HepG2 (cell line): ENCODE measurements at regions not wholly inside any gene's neighbourhood (a gene's known extent, or its start where the extent isn't known, plus 50 kb on each side); places are given as distances from the start of the nearest gene placed in this dataset.

Experiments used
- AHDC1 ChIP-seq: sonication (generic); formaldehyde crosslinking; IDR thresholded peaks from 2 replicates; pipeline ENCODE4 v1.5.1; 2020; ENCODE audit warnings: mild to moderate bottlenecking, missing genetic modification reagents, borderline replicate concordance
- ATF7-NPFF ChIP-seq: sonication (generic); formaldehyde crosslinking; IDR thresholded peaks from 2 replicates; pipeline ENCODE4 v1.8.1; 2023; ENCODE audit warnings: mild to moderate bottlenecking, low read depth, missing genetic modification reagents, moderate library complexity
- MXI1 ChIP-seq: IDR thresholded peaks from 3 replicates; pipeline ENCODE4 v1.6.1; 2012; ENCODE audit warnings: low read depth, low read length, inconsistent platforms, borderline replicate concordance
- MZF1 ChIP-seq: sonication (generic); formaldehyde crosslinking; IDR thresholded peaks from 2 replicates; pipeline ENCODE4 v1.8.1; 2023; ENCODE audit warnings: mild to moderate bottlenecking, missing genetic modification reagents, borderline replicate concordance
- POLR2A ChIP-seq, 2 experiments: IDR thresholded peaks; 2 replicates each; pipeline ENCODE4 v1.6.1; 2011; ENCODE audit warnings: low read depth in 2 of 2, low read length in 2 of 2, mild to moderate bottlenecking in 1 of 2, moderate library complexity in 1 of 2; ENCODE audit not compliant: insufficient read depth in 1 of 2
- SAP130 ChIP-seq: IDR thresholded peaks from 2 replicates; pipeline ENCODE4 v1.6.1; 2016; ENCODE audit warnings: low read depth
- SIN3A ChIP-seq: IDR thresholded peaks from 2 replicates; pipeline ENCODE4 v1.6.1; 2011; ENCODE audit warnings: low read depth, mild to moderate bottlenecking, control low read depth, low read length, borderline replicate concordance
- SMARCE1 ChIP-seq: fragments of 450-650 bp; IDR thresholded peaks from 2 replicates; pipeline ENCODE4 v1.6.1; 2017; ENCODE audit warnings: borderline replicate concordance
- ZBTB1 ChIP-seq: sonication (generic); formaldehyde crosslinking; IDR thresholded peaks from 2 replicates; pipeline ENCODE4 v1.4.0; 2020; ENCODE audit warnings: missing genetic modification reagents, borderline replicate concordance
- ZNF280B ChIP-seq: sonication (generic); formaldehyde crosslinking; IDR thresholded peaks from 2 replicates; pipeline ENCODE4 v1.5.0; 2020; ENCODE audit warnings: missing genetic modification reagents, mild to moderate bottlenecking, borderline replicate concordance
- TF ChIP-seq, protein P1 (sequence below): fragments of 450-650 bp; IDR thresholded peaks from 2 replicates; pipeline ENCODE4 v1.6.1; 2017; ENCODE audit warnings: mild to moderate bottlenecking
- TF ChIP-seq, protein P2 (sequence below): sonication (generic); formaldehyde crosslinking; IDR thresholded peaks from 2 replicates; pipeline ENCODE4 v1.5.0; 2020; ENCODE audit warnings: mild to moderate bottlenecking, missing genetic modification reagents, moderate library complexity

- TF ChIP-seq AHDC1 (CRISPR knock-in tag) = no peak
- TF ChIP-seq, protein P1, sequence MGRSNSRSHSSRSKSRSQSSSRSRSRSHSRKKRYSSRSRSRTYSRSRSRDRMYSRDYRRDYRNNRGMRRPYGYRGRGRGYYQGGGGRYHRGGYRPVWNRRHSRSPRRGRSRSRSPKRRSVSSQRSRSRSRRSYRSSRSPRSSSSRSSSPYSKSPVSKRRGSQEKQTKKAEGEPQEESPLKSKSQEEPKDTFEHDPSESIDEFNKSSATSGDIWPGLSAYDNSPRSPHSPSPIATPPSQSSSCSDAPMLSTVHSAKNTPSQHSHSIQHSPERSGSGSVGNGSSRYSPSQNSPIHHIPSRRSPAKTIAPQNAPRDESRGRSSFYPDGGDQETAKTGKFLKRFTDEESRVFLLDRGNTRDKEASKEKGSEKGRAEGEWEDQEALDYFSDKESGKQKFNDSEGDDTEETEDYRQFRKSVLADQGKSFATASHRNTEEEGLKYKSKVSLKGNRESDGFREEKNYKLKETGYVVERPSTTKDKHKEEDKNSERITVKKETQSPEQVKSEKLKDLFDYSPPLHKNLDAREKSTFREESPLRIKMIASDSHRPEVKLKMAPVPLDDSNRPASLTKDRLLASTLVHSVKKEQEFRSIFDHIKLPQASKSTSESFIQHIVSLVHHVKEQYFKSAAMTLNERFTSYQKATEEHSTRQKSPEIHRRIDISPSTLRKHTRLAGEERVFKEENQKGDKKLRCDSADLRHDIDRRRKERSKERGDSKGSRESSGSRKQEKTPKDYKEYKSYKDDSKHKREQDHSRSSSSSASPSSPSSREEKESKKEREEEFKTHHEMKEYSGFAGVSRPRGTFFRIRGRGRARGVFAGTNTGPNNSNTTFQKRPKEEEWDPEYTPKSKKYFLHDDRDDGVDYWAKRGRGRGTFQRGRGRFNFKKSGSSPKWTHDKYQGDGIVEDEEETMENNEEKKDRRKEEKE = no peak
- TF ChIP-seq, protein P2, sequence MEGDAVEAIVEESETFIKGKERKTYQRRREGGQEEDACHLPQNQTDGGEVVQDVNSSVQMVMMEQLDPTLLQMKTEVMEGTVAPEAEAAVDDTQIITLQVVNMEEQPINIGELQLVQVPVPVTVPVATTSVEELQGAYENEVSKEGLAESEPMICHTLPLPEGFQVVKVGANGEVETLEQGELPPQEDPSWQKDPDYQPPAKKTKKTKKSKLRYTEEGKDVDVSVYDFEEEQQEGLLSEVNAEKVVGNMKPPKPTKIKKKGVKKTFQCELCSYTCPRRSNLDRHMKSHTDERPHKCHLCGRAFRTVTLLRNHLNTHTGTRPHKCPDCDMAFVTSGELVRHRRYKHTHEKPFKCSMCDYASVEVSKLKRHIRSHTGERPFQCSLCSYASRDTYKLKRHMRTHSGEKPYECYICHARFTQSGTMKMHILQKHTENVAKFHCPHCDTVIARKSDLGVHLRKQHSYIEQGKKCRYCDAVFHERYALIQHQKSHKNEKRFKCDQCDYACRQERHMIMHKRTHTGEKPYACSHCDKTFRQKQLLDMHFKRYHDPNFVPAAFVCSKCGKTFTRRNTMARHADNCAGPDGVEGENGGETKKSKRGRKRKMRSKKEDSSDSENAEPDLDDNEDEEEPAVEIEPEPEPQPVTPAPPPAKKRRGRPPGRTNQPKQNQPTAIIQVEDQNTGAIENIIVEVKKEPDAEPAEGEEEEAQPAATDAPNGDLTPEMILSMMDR (CRISPR knock-in tag) = no peak
- no peak for TF ChIP-seq ATF7-NPFF (CRISPR knock-in tag)
- no peak for TF ChIP-seq SAP130
- no peak for TF ChIP-seq SMARCE1
- no peak for TF ChIP-seq POLR2A (IDR thresholded peaks at IDR 0.05; ENCODE audit: insufficient read depth in 1 of 2, low read depth in 2 of 2, low read length in 2 of 2)
- TF ChIP-seq MZF1 = no peak
- TF ChIP-seq ZNF280B (CRISPR knock-in tag) = no peak
- no peak for TF ChIP-seq SIN3A
- TF ChIP-seq ZBTB1 (CRISPR knock-in tag) = no peak
- no peak for TF ChIP-seq MXI1
Observed at GRCh38 chr4:31959972-31960371, 1239.8 kb downstream of the PCDH7 start.
